ENCODE measurements at regions not wholly inside any gene's neighbourhood (a gene's known extent, or its start where the extent isn't known, plus 50 kb on each side); places are given as distances from the start of the nearest gene placed in this dataset.

- no peak for DNase-seq (ENCODE audit: low read depth)
- TF ChIP-seq, protein P1, sequence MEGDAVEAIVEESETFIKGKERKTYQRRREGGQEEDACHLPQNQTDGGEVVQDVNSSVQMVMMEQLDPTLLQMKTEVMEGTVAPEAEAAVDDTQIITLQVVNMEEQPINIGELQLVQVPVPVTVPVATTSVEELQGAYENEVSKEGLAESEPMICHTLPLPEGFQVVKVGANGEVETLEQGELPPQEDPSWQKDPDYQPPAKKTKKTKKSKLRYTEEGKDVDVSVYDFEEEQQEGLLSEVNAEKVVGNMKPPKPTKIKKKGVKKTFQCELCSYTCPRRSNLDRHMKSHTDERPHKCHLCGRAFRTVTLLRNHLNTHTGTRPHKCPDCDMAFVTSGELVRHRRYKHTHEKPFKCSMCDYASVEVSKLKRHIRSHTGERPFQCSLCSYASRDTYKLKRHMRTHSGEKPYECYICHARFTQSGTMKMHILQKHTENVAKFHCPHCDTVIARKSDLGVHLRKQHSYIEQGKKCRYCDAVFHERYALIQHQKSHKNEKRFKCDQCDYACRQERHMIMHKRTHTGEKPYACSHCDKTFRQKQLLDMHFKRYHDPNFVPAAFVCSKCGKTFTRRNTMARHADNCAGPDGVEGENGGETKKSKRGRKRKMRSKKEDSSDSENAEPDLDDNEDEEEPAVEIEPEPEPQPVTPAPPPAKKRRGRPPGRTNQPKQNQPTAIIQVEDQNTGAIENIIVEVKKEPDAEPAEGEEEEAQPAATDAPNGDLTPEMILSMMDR (IDR thresholded peaks at IDR 0.05; ENCODE audit: low read depth, low read length, missing control alignments): no peak
- no peak overlapping the region for H3K4me3 ChIP-seq (ENCODE audit: low read depth, low read length)
Observed at GRCh38 chr5:135218790-135219568, 180.1 kb downstream of the MACROH2A1 start.

DNA sequence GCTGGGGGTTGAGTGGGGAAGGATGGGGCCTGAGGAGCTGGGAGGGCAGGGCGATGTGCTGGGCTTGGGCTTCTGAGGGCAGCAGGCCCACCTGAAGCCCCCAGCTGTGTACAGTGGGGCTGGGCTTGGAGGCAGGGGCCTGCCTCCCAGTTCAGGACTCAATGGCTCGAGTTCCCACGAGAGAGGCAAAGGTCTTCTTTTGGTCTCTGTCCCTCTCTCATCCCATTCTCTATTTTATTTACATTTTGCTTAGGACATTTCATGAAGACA is 180.6 kb downstream of the MACROH2A1 start:
- TF ChIP-seq, protein P1 (IDR thresholded peaks at IDR 0.05; ENCODE audit: low read depth, low read length, missing control alignments): no peak
- no peak overlapping the region for H3K4me3 ChIP-seq (ENCODE audit: low read depth, low read length)
- no peak for DNase-seq (ENCODE audit: low read depth)

DNA sequence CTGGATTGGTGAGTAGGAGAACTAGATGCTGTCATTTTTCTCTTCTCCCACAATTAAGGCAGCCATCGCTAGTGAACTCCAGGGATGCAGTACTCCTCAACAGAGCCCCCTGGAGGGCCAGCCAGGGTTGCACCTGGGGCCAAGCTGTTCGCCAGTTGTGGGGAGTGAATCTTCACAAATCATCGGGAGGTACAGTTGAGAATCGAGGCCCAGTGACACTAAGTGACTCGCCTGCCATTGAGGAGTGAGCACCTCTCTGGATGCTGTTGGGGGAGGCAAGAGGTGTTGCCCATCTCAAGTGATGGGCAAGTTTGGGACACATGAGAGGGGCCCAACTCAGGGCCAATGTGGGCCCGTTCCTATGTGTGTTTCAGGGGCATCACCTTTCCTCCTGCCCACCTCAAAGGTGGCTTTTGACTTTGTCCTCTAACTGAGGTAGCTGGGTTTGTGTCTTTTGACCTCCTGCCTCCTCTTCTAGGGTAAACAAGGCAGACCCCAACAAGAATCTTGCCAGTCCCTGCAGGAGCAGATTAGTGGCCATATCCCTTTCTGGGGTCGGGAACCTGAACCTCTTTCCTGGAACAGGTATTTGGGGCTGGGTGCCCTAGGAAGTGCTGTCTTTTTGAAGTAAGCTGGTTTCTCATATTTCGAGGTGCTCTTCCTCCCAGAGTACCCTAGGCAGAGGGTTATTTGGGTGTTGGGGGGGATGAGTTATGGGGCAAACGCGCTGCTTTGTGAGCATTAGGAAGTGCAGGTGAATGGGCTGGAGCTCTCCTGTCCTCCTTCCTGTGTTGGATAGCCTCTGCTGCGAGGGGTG is 181.2 kb downstream of the MACROH2A1 start:
- no peak for DNase-seq (ENCODE audit: low read depth)
- TF ChIP-seq, protein P1 (IDR thresholded peaks at IDR 0.05; ENCODE audit: low read depth, low read length, missing control alignments): peak; percentile 22

GRCh38 chr5:135216471-135217343 is 182.3 kb downstream of the MACROH2A1 start:
- no peak overlapping the region for H3K4me3 ChIP-seq (ENCODE audit: low read depth, low read length)
- no peak for DNase-seq (ENCODE audit: low read depth)
- TF ChIP-seq, protein P1 (IDR thresholded peaks at IDR 0.05; ENCODE audit: low read depth, low read length, missing control alignments): no peak

More for the DNA sequence above, 181.2 kb downstream of the MACROH2A1 start:
- H3K4me3 ChIP-seq (ENCODE audit: low read depth, low read length): no peak overlapping the region

GRCh38 chr5:135215617-135216470 is 181.8 kb upstream of the PITX1 start:
- no peak overlapping the region for H3K4me3 ChIP-seq (ENCODE audit: low read depth, low read length)
- TF ChIP-seq, protein P1 (IDR thresholded peaks at IDR 0.05; ENCODE audit: low read depth, low read length, missing control alignments): no peak
- DNase-seq (ENCODE audit: low read depth): no peak
